ENCODE measurements at regions not wholly inside any gene's neighbourhood (a gene's known extent, or its start where the extent isn't known, plus 50 kb on each side); places are given as distances from the start of the nearest gene placed in this dataset.

- no peaks in the 10 kb centered on the region for H3K4me1 Mint-ChIP-seq
- peaks cover 4% of the 10 kb centered on the region for H3K9me3 Mint-ChIP-seq
- no peaks in the 10 kb centered on the region for H3K27me3 Mint-ChIP-seq
- ATAC-seq (ENCODE audit: low read depth) (no peak), DNase-seq (ENCODE audit: low spot score in 2 of 2) (no peak)
- no peaks in the 10 kb centered on the region for H3K36me3 Mint-ChIP-seq
- no peak overlapping the region for H3K4me3 Mint-ChIP-seq
- H3K27ac Mint-ChIP-seq: no peak overlapping the region
These were observed 298.8 kb downstream of the TENT4A start for GRCh38 chr5:7012057-7012456.

- H3K36me3 Mint-ChIP-seq: no peaks in the 10 kb centered on the region
- peaks cover 6% of the 10 kb centered on the region for H3K9me3 Mint-ChIP-seq
- no peak for ATAC-seq (ENCODE audit: low read depth)
- DNase-seq (ENCODE audit: low spot score in 2 of 2): no peak
- H3K27ac Mint-ChIP-seq: no peak overlapping the region
- no peak overlapping the region for H3K4me3 Mint-ChIP-seq
- H3K27me3 Mint-ChIP-seq: no peaks in the 10 kb centered on the region
- H3K4me1 Mint-ChIP-seq: no peaks in the 10 kb centered on the region
These were observed 301.4 kb downstream of the TENT4A start for GRCh38 chr5:7014611-7015010.

GRCh38 chr5:7015586-7016256 is 302.5 kb downstream of the TENT4A start:
- Mint-ChIP-seq H3K9me3 (peaks cover 10% of the 10 kb centered on the region), H3K36me3 (no peaks in the 10 kb centered on the region), H3K4me1 (no peaks in the 10 kb centered on the region), H3K4me3 (no peak overlapping the region), H3K27me3 (no peaks in the 10 kb centered on the region), H3K27ac (no peak overlapping the region)
- ATAC-seq (ENCODE audit: low read depth) (no peak), DNase-seq (ENCODE audit: low spot score in 2 of 2) (no peak)

GRCh38 chr5:7016999-7017747 is 303.9 kb downstream of the TENT4A start:
- no peak overlapping the region for H3K27ac Mint-ChIP-seq
- no peaks in the 10 kb centered on the region for H3K4me1 Mint-ChIP-seq
- peaks cover 13% of the 10 kb centered on the region for H3K9me3 Mint-ChIP-seq
- no peak for DNase-seq (ENCODE audit: low spot score in 2 of 2)
- H3K4me3 Mint-ChIP-seq: no peak overlapping the region
- no peaks in the 10 kb centered on the region for H3K27me3 Mint-ChIP-seq
- no peak for ATAC-seq (ENCODE audit: low read depth)
- H3K36me3 Mint-ChIP-seq: no peaks in the 10 kb centered on the region

GRCh38 chr5:7018198-7018597 is 305.0 kb downstream of the TENT4A start:
- Mint-ChIP-seq H3K27me3 (no peaks in the 10 kb centered on the region), H3K9me3 (peaks cover 15% of the 10 kb centered on the region), H3K4me1 (no peaks in the 10 kb centered on the region), H3K4me3 (no peak overlapping the region), H3K27ac (no peak overlapping the region), H3K36me3 (no peaks in the 10 kb centered on the region)
- ATAC-seq (ENCODE audit: low read depth) (no peak), DNase-seq (ENCODE audit: low spot score in 2 of 2) (no peak)

GRCh38 chr5:7018601-7019000 is 305.4 kb downstream of the TENT4A start:
- H3K4me1 Mint-ChIP-seq: no peaks in the 10 kb centered on the region
- peaks cover 16% of the 10 kb centered on the region for H3K9me3 Mint-ChIP-seq
- no peak for DNase-seq (ENCODE audit: low spot score in 2 of 2)
- no peak for ATAC-seq (ENCODE audit: low read depth)
- H3K27me3 Mint-ChIP-seq: no peaks in the 10 kb centered on the region
- H3K36me3 Mint-ChIP-seq: no peaks in the 10 kb centered on the region
- H3K4me3 Mint-ChIP-seq: no peak overlapping the region
- H3K27ac Mint-ChIP-seq: no peak overlapping the region

GRCh38 chr5:7036192-7036835 is 323.1 kb downstream of the TENT4A start:
- Mint-ChIP-seq H3K4me1 (no peaks in the 10 kb centered on the region), H3K9me3 (peaks cover 6% of the 10 kb centered on the region), H3K4me3 (no peak overlapping the region), H3K36me3 (no peaks in the 10 kb centered on the region), H3K27ac (no peak overlapping the region), H3K27me3 (no peaks in the 10 kb centered on the region)
- DNase-seq (ENCODE audit: low spot score in 2 of 2) (no peak), ATAC-seq (ENCODE audit: low read depth) (no peak)

GRCh38 chr5:7039074-7039473 is 325.8 kb downstream of the TENT4A start:
- Mint-ChIP-seq H3K27ac (no peak overlapping the region), H3K27me3 (no peaks in the 10 kb centered on the region), H3K36me3 (no peaks in the 10 kb centered on the region), H3K4me1 (no peaks in the 10 kb centered on the region), H3K4me3 (no peak overlapping the region), H3K9me3 (peaks cover 5% of the 10 kb centered on the region)
- ATAC-seq (ENCODE audit: low read depth): no peak
- no peak for DNase-seq (ENCODE audit: low spot score in 2 of 2)

- H3K4me3 Mint-ChIP-seq: no peak overlapping the region
- DNase-seq (ENCODE audit: low spot score in 2 of 2): no peak
- no peaks in the 10 kb centered on the region for H3K27me3 Mint-ChIP-seq
- peaks cover 4% of the 10 kb centered on the region for H3K9me3 Mint-ChIP-seq
- H3K36me3 Mint-ChIP-seq: no peaks in the 10 kb centered on the region
- no peak for ATAC-seq (ENCODE audit: low read depth)
- H3K4me1 Mint-ChIP-seq: no peaks in the 10 kb centered on the region
- H3K27ac Mint-ChIP-seq: no peak overlapping the region
These were observed 326.9 kb downstream of the TENT4A start for GRCh38 chr5:7040111-7040510.

GRCh38 chr5:7043797-7044196 is 330.6 kb downstream of the TENT4A start:
- Mint-ChIP-seq H3K27ac (no peak overlapping the region), H3K9me3 (peaks cover 4% of the 10 kb centered on the region), H3K27me3 (no peaks in the 10 kb centered on the region), H3K36me3 (no peaks in the 10 kb centered on the region), H3K4me3 (no peak overlapping the region), H3K4me1 (no peaks in the 10 kb centered on the region)
- DNase-seq (ENCODE audit: low spot score in 2 of 2) (no peak), ATAC-seq (ENCODE audit: low read depth) (no peak)

- no peaks in the 10 kb centered on the region for H3K36me3 Mint-ChIP-seq
- DNase-seq (ENCODE audit: low spot score in 2 of 2) (no peak), ATAC-seq (ENCODE audit: low read depth) (no peak)
- H3K4me3 Mint-ChIP-seq: no peak overlapping the region
- no peaks in the 10 kb centered on the region for H3K27me3 Mint-ChIP-seq
- H3K4me1 Mint-ChIP-seq: no peaks in the 10 kb centered on the region
- no peaks in the 10 kb centered on the region for H3K9me3 Mint-ChIP-seq
- no peak overlapping the region for H3K27ac Mint-ChIP-seq
These were observed 334.5 kb downstream of the TENT4A start for GRCh38 chr5:7047511-7048261.

GRCh38 chr5:7050986-7051385 is 337.8 kb downstream of the TENT4A start:
- Mint-ChIP-seq H3K36me3 (no peaks in the 10 kb centered on the region), H3K4me3 (no peak overlapping the region), H3K27ac (no peak overlapping the region), H3K27me3 (no peaks in the 10 kb centered on the region), H3K9me3 (peaks cover 3% of the 10 kb centered on the region), H3K4me1 (no peaks in the 10 kb centered on the region)
- DNase-seq (ENCODE audit: low spot score in 2 of 2) (no peak), ATAC-seq (ENCODE audit: low read depth) (no peak)

GRCh38 chr5:7053125-7053524 is 339.9 kb downstream of the TENT4A start:
- H3K36me3 Mint-ChIP-seq: no peaks in the 10 kb centered on the region
- DNase-seq (ENCODE audit: low spot score in 2 of 2) (no peak), ATAC-seq (ENCODE audit: low read depth) (no peak)
- H3K9me3 Mint-ChIP-seq: peaks cover 3% of the 10 kb centered on the region
- H3K4me3 Mint-ChIP-seq: no peak overlapping the region
- no peaks in the 10 kb centered on the region for H3K4me1 Mint-ChIP-seq
- no peak overlapping the region for H3K27ac Mint-ChIP-seq
- H3K27me3 Mint-ChIP-seq: no peaks in the 10 kb centered on the region
